ENCODE measurements at regions not wholly inside any gene's neighbourhood (a gene's known extent, or its start where the extent isn't known, plus 50 kb on each side); places are given as distances from the start of the nearest gene placed in this dataset.

GRCh38 chrX:107567370-107567769, 60.9 kb upstream of the PRPS1 start:
- TF ChIP-seq CTCF (IDR thresholded peaks at IDR 0.05) = no peak
- TF ChIP-seq POLR2AphosphoS5 (IDR thresholded peaks at IDR 0.05) = no peak
- TF ChIP-seq POLR2A (IDR thresholded peaks at IDR 0.05; ENCODE audit: low read depth) = no peak
- no peak for TF ChIP-seq EP300 (IDR thresholded peaks at IDR 0.05)

Measured in esophagus muscularis mucosa (tissue), 4 donors.